ENCODE measurements at regions not wholly inside any gene's neighbourhood (a gene's known extent, or its start where the extent isn't known, plus 50 kb on each side); places are given as distances from the start of the nearest gene placed in this dataset.

GRCh38 chr15:69696946-69697345, 244.3 kb downstream of the RPLP1 start:
- TF ChIP-seq CTCF (IDR thresholded peaks at IDR 0.05; ENCODE audit: low read length) (no peak), EZH2 (optimal IDR thresholded peaks at IDR 0.05; ENCODE audit: low read depth, low read length) (no peak), EZH2phosphoT487 (IDR thresholded peaks at IDR 0.05; ENCODE audit: low read length) (no peak)

Measured in MM.1S (cell line).